ENCODE measurements at regions not wholly inside any gene's neighbourhood (a gene's known extent, or its start where the extent isn't known, plus 50 kb on each side); places are given as distances from the start of the nearest gene placed in this dataset.

DNA sequence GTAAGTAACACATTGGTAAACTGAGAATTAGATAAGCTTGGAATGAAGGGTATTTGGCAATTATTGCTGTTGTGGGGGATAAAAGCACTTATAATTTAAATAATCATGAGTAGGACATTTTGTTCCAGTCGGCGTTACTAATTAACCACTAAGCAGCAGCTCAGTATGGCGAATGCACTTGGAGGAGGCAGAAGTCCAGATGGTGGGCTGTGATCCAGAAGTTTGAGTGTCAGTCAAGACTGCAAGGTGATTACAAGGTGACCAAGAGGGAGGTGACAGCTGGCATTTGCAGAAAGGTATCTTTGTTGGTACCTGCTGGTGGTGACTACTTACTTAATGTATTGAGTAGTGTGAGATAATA, 643.6 kb upstream of the FAM98A start:
- TF ChIP-seq CTCF (IDR thresholded peaks at IDR 0.05; ENCODE audit: insufficient read depth, low read length, poor library complexity, severe bottlenecking) (no peak), EZH2phosphoT487 (conservative IDR thresholded peaks at IDR 0.05; ENCODE audit: low read length) (no peak)

All from SU-DHL-6 (cell line).